ENCODE measurements at regions not wholly inside any gene's neighbourhood (a gene's known extent, or its start where the extent isn't known, plus 50 kb on each side); places are given as distances from the start of the nearest gene placed in this dataset.

- H3K9me3 ChIP-seq (ENCODE audit: control insufficient read depth, low read length): peaks cover 2% of the 10 kb centered on the region
- ATAC-seq (ENCODE audit: low FRiP score) (no peak), DNase-seq (no peak)
These were observed 63.8 kb upstream of the NRXN3 start for GRCh38 chr14:78106381-78106780.

GRCh38 chr14:78107166-78107565, 63.0 kb upstream of the NRXN3 start:
- H3K27ac ChIP-seq (ENCODE audit: low read depth in 1 of 2, low read length in 2 of 2): no peak overlapping the region
- intact Hi-C loops (cut with DNase I): no loop called here
- peaks cover 2% of the 10 kb centered on the region for H3K9me3 ChIP-seq (ENCODE audit: control insufficient read depth, low read length)
- ATAC-seq (ENCODE audit: low FRiP score): no peak
- DNase-seq: no peak
- H3K4me3 ChIP-seq (ENCODE audit: low read length in 2 of 2): no peak overlapping the region
- no peaks in the 10 kb centered on the region for H3K36me3 ChIP-seq (ENCODE audit: control insufficient read depth in 1 of 2, insufficient read depth in 2 of 2, low read length in 1 of 2)
- H3K4me1 ChIP-seq (ENCODE audit: control insufficient read depth in 1 of 2, insufficient read depth in 2 of 2, low read length in 2 of 2): no peaks in the 10 kb centered on the region
- H3K27me3 ChIP-seq (ENCODE audit: control insufficient read depth in 1 of 2, insufficient read depth in 2 of 2, low read length in 1 of 2): no peaks in the 10 kb centered on the region

More at GRCh38 chr14:78106381-78106780, 63.8 kb upstream of the NRXN3 start:
- H3K4me1 ChIP-seq (ENCODE audit: control insufficient read depth in 1 of 2, insufficient read depth in 2 of 2, low read length in 2 of 2): no peaks in the 10 kb centered on the region
- no peaks in the 10 kb centered on the region for H3K36me3 ChIP-seq (ENCODE audit: control insufficient read depth in 1 of 2, insufficient read depth in 2 of 2, low read length in 1 of 2)
- 71 to 81% methylated on average over 2 of the region's 2 CpGs for WGBS, 2 donors
- intact Hi-C loops (cut with DNase I): no loop called here
- H3K4me3 ChIP-seq (ENCODE audit: low read length in 2 of 2): no peak overlapping the region
- no peak overlapping the region for H3K27ac ChIP-seq (ENCODE audit: low read depth in 1 of 2, low read length in 2 of 2)
- H3K27me3 ChIP-seq (ENCODE audit: control insufficient read depth in 1 of 2, insufficient read depth in 2 of 2, low read length in 1 of 2): no peaks in the 10 kb centered on the region

GRCh38 chr14:78119440-78119839, 50.7 kb upstream of the NRXN3 start:
- H3K27me3 ChIP-seq (ENCODE audit: control insufficient read depth in 1 of 2, insufficient read depth in 2 of 2, low read length in 1 of 2): no peaks in the 10 kb centered on the region
- H3K36me3 ChIP-seq (ENCODE audit: control insufficient read depth in 1 of 2, insufficient read depth in 2 of 2, low read length in 1 of 2): no peaks in the 10 kb centered on the region
- DNase-seq (no peak), ATAC-seq (ENCODE audit: low FRiP score) (no peak)
- H3K4me3 ChIP-seq (ENCODE audit: low read length in 2 of 2): no peak overlapping the region
- H3K27ac ChIP-seq (ENCODE audit: low read depth in 1 of 2, low read length in 2 of 2): no peak overlapping the region
- intact Hi-C loops (cut with DNase I): no loop called here
- H3K4me1 ChIP-seq (ENCODE audit: control insufficient read depth in 1 of 2, insufficient read depth in 2 of 2, low read length in 2 of 2): no peaks in the 10 kb centered on the region
- 94 to 97% methylated on average over 3 of the region's 3 CpGs for WGBS, 2 donors
- H3K9me3 ChIP-seq (ENCODE audit: control insufficient read depth, low read length): no peaks in the 10 kb centered on the region

Data from aorta (tissue), 5 donors.